Kidney epithelial cell (primary cell): ENCODE measurements at regions not wholly inside any gene's neighbourhood (a gene's known extent, or its start where the extent isn't known, plus 50 kb on each side); places are given as distances from the start of the nearest gene placed in this dataset.

Experiments
- DNase-seq: peaks from one replicate; pipeline ENCODE4 v3.0.0-alpha.2; 2010; ENCODE audit warnings: low read depth
- H3K27me3 ChIP-seq: 2 replicates; pipeline ENCODE4 v1.6.0; 2011; ENCODE audit warnings: low read length; ENCODE audit not compliant: control insufficient read depth, insufficient read depth
- H3K36me3 ChIP-seq: 2 replicates; pipeline ENCODE4 v1.5.1; 2011; ENCODE audit warnings: low read length; ENCODE audit not compliant: control insufficient read depth, insufficient read depth
- H3K4me3 ChIP-seq: 2 replicates; pipeline ENCODE4 v1.5.1; 2011; ENCODE audit warnings: low read depth, mild to moderate bottlenecking, control low read depth, low read length
- TF ChIP-seq, protein P1 (sequence below): IDR thresholded peaks from 2 replicates; pipeline ENCODE4 v1.5.1; 2011; ENCODE audit warnings: mild to moderate bottlenecking, moderate library complexity, low read length, control low read depth, inconsistent platforms; ENCODE audit not compliant: insufficient read depth, poor library complexity, severe bottlenecking

DNA sequence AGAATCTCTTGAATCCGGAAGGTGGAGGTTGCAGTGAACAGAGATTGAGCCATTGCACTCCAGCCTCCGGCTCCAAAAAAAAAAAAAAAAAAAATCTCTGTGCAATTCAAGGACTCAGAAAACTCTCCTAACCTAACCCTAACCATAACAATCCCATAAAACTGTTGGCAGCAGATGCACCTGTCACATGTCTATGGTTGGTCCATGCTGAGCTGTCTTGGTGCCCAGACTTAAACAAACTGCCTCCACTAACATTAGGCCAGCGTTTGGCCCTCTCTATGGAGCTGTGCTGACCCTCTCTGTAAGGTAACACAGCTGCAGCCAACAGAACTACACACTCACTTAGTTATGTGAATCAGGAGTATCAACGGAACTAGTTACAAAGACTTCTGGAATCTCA, 132.5 kb upstream of the PTER start:
- Histone ChIP-seq H3K36me3 (no peaks in the 10 kb centered on the region), H3K27me3 (no peaks in the 10 kb centered on the region), H3K4me3 (no peak overlapping the region)
- TF ChIP-seq, protein P1, sequence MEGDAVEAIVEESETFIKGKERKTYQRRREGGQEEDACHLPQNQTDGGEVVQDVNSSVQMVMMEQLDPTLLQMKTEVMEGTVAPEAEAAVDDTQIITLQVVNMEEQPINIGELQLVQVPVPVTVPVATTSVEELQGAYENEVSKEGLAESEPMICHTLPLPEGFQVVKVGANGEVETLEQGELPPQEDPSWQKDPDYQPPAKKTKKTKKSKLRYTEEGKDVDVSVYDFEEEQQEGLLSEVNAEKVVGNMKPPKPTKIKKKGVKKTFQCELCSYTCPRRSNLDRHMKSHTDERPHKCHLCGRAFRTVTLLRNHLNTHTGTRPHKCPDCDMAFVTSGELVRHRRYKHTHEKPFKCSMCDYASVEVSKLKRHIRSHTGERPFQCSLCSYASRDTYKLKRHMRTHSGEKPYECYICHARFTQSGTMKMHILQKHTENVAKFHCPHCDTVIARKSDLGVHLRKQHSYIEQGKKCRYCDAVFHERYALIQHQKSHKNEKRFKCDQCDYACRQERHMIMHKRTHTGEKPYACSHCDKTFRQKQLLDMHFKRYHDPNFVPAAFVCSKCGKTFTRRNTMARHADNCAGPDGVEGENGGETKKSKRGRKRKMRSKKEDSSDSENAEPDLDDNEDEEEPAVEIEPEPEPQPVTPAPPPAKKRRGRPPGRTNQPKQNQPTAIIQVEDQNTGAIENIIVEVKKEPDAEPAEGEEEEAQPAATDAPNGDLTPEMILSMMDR = no peak
- DNase-seq = no peak

DNA sequence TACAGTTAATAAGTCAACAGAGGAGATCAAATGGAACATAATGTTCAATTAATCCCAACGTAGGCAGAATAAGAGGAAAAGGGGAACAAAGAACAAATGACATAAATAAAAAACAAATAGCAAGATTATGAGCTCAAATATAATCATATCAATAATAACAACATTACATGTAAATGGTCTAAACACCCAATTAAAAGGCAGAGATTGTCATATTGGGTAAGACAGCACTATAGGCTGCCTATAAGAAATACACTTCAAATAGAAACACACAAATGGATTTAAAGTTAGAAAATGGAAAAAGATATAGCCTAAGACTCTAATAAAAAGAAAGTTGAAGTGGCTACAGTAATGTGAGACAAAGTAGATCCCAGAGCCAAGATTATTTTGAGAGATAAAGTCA, 126.4 kb upstream of the PTER start:
- H3K36me3 ChIP-seq = no peaks in the 10 kb centered on the region
- TF ChIP-seq, protein P1 = no peak
- H3K27me3 ChIP-seq = no peaks in the 10 kb centered on the region
- no peak for DNase-seq
- no peak overlapping the region for H3K4me3 ChIP-seq

DNA sequence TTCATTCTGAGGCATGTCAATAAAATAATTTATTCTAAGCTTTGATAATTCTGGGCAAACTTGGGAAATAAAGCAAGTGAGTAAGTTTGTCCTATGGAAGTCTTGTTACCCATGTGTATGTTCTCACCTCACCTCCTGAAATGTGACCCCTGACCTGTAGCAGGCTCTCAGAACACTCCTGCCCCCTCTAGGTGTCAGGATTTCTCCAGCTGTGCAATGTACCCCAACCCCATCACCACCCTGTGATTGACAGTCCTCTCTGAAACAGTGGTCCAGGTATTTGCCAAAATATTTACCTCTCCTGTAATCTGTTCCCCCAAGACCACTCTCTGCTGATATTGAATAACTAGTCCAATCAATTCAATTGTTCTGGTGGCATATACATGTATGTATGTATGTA, 122.6 kb upstream of the PTER start:
- no peak for DNase-seq
- TF ChIP-seq, protein P1 = peak; percentile 10
- no peaks in the 10 kb centered on the region for H3K27me3 ChIP-seq
- H3K4me3 ChIP-seq = no peak overlapping the region
- no peaks in the 10 kb centered on the region for H3K36me3 ChIP-seq

DNA sequence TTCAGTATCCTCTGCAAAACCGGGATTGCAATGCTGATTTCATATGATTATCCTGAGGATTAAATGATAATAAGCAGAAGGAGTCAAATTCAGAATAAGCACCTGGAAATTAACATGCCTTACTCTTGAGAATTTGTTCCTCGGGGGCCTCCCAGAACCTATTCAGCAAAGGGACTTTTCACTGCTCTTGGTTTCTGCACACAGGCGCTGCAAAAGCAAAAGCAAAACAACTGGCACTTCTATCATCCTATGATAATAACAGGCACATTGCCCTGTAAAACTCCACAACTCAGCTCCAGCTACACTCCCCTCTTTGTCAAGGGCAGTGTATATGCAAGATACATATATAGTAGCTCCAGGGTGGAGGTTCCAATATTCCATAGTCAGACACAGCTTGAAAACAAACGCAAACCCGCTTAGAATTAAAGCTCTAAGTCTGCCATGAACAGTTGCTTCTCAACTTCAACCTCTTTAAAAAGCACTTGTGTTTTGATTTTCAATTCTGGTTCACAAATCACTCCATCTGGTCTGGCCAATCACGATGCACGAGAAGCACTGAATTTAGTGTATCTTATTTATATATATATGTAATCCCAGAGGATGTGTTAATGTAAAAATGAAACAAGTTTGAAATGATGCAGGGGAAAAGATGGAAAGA, 119.9 kb upstream of the PTER start:
- no peak for DNase-seq
- H3K36me3 ChIP-seq = no peaks in the 10 kb centered on the region
- TF ChIP-seq, protein P1 = no peak
- H3K4me3 ChIP-seq = no peak overlapping the region
- H3K27me3 ChIP-seq = no peaks in the 10 kb centered on the region

DNA sequence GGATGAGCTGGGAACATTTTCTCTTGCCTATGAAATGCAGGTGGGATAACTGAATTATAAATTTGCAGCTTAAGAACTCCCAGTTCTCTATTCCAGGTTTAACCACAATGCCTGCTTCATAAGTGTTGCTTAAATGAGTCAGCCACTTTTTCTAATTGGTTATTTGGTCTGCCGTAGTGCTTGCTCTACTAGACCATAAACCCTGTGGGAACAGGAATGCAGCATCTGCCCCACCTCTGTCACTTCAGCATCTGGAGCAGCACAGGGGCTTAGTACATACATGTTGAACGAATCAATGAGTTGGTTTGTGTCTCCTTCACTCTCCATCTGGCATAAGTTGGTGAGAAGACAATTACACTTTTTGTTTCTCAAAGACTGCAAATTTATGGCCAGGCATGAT, 95.2 kb upstream of the PTER start:
- TF ChIP-seq, protein P1 = no peak
- peak; percentile 34 for DNase-seq
- no peaks in the 10 kb centered on the region for H3K36me3 ChIP-seq
- H3K27me3 ChIP-seq = no peaks in the 10 kb centered on the region
- H3K4me3 ChIP-seq = no peak overlapping the region

DNA sequence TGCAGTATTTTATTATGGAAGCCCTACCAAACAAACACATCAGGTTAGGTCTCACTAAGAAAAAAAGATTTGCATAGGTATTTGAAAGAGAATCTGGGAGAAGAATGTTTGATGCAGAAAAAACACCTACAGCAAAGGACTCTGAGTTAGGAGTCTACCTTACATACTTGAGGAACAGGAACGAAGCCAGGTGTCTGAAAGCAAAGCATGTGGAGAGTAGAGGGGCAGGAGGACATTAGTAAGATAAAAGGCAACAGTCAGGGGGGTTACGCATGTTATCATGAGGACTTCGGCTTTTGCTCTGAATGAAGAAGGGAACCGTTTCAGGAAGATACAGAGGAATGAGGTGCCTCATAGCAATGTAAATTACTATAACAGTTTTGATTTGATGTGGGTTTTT, 87.9 kb upstream of the PTER start:
- no peak overlapping the region for H3K4me3 ChIP-seq
- no peaks in the 10 kb centered on the region for H3K36me3 ChIP-seq
- TF ChIP-seq, protein P1 = no peak
- DNase-seq = no peak
- no peaks in the 10 kb centered on the region for H3K27me3 ChIP-seq
